Calu3 (cell line): ENCODE measurements at regions not wholly inside any gene's neighbourhood (a gene's known extent, or its start where the extent isn't known, plus 50 kb on each side); places are given as distances from the start of the nearest gene placed in this dataset.

Experiments
- BruUV-seq: library from RNA; stranded (reverse); fragments of 400-500 nt; replicated peaks from 2 replicates; lab custom pipeline; 2021; lab: Mats Ljungman, UMichigan
- CTCF ChIA-PET: fragments of 300-600 bp; sonication (Branson Sonifier 250); formaldehyde crosslinking; loops from one replicate; lab custom pipeline; 2022; ENCODE audit warnings: antibody characterized with exemption; lab: Charles Lee
- DNase-seq: peaks from one replicate; pipeline ENCODE4 v3.0.0; 2022
- H3K27ac Mint-ChIP-seq: one replicate; pipeline ENCODE4 v1.8.0; 2022; ENCODE audit warnings: mixed read lengths; ENCODE audit not compliant: unreplicated experiment
- H3K27me3 Mint-ChIP-seq: one replicate; pipeline ENCODE4 v1.8.0; 2022; ENCODE audit warnings: mixed read lengths; ENCODE audit not compliant: unreplicated experiment
- H3K36me3 Mint-ChIP-seq: one replicate; pipeline ENCODE4 v1.8.0; 2022; ENCODE audit warnings: mild to moderate bottlenecking, moderate library complexity, mixed read lengths; ENCODE audit not compliant: insufficient read depth, unreplicated experiment
- H3K4me1 Mint-ChIP-seq: one replicate; pipeline ENCODE4 v1.8.0; 2022; ENCODE audit warnings: mild to moderate bottlenecking, low read depth, mixed read lengths; ENCODE audit not compliant: unreplicated experiment
- H3K4me3 Mint-ChIP-seq: one replicate; pipeline ENCODE4 v1.8.0; 2022; ENCODE audit warnings: mild to moderate bottlenecking, low read depth, moderate library complexity, mixed read lengths; ENCODE audit not compliant: unreplicated experiment
- H3K9me3 Mint-ChIP-seq: one replicate; pipeline ENCODE4 v1.8.0; 2022; ENCODE audit warnings: low read depth, mixed read lengths; ENCODE audit not compliant: unreplicated experiment
- intact Hi-C: fragments of 100-400 bp; cut with micrococcal nuclease; formaldehyde crosslinking; loops from one replicate; pipeline ENCODE4 v1.10.0; 2022; ENCODE audit not compliant: unreplicated experiment
- TF ChIP-seq, protein P1 (sequence below): fragments of 200-600 bp; IDR thresholded peaks from one replicate; pipeline ENCODE4 v1.8.0; 2022; ENCODE audit warnings: antibody characterized with exemption; ENCODE audit not compliant: unreplicated experiment

DNA sequence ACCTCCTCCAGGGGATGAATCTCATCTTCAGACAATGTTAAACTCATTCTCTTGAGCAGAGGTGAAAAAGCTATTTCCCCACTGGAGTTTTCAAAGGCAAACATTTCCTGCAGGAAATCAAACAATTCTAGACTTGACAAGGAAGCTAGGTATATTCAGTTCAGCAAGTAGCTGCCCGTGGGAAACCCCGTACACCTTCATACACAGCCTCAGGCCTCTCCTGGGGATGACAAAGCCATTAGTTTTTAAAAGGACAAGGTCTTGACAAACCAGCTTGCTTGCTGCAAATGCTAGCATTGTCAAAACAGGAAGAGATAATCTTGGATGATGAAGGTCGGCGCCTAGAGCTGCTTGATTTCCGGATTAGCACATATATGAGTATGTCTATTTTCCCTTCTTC lies 1630.8 kb upstream of the TENM4 start:
- intact Hi-C loops, result no loop called here
- CTCF ChIA-PET, result no interaction called here
- BruUV-seq, result no TSS peak
- no peaks in the 10 kb centered on the region for H3K4me1 Mint-ChIP-seq
- TF ChIP-seq, protein P1, sequence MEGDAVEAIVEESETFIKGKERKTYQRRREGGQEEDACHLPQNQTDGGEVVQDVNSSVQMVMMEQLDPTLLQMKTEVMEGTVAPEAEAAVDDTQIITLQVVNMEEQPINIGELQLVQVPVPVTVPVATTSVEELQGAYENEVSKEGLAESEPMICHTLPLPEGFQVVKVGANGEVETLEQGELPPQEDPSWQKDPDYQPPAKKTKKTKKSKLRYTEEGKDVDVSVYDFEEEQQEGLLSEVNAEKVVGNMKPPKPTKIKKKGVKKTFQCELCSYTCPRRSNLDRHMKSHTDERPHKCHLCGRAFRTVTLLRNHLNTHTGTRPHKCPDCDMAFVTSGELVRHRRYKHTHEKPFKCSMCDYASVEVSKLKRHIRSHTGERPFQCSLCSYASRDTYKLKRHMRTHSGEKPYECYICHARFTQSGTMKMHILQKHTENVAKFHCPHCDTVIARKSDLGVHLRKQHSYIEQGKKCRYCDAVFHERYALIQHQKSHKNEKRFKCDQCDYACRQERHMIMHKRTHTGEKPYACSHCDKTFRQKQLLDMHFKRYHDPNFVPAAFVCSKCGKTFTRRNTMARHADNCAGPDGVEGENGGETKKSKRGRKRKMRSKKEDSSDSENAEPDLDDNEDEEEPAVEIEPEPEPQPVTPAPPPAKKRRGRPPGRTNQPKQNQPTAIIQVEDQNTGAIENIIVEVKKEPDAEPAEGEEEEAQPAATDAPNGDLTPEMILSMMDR, result no peak
- no peak overlapping the region for H3K4me3 Mint-ChIP-seq
- no peaks in the 10 kb centered on the region for H3K36me3 Mint-ChIP-seq
- no peak for DNase-seq
- H3K27me3 Mint-ChIP-seq, result no peaks in the 10 kb centered on the region
- no peak overlapping the region for H3K27ac Mint-ChIP-seq
- peaks cover 4% of the 10 kb centered on the region for H3K9me3 Mint-ChIP-seq

DNA sequence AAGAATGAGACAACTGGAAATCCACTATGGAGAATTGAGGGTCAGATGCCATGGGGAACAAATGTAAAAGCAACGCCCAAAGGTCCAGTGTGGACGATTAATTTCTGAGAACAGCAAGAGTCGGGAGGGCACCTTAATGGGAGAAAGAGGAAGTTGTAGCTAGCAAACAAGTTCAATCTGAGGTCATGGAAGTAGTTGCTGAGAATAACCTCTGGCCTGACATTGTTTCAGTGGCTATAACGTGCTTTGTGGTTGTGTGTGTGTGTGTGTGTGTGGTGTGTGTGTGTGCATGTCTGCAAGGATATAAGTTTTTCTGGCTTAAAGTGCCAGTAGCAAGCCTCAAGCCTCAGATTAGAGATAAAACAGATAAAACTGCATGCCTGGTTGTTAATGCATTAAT lies 1630.1 kb upstream of the TENM4 start:
- BruUV-seq, result no TSS peak
- H3K36me3 Mint-ChIP-seq, result no peaks in the 10 kb centered on the region

DNA sequence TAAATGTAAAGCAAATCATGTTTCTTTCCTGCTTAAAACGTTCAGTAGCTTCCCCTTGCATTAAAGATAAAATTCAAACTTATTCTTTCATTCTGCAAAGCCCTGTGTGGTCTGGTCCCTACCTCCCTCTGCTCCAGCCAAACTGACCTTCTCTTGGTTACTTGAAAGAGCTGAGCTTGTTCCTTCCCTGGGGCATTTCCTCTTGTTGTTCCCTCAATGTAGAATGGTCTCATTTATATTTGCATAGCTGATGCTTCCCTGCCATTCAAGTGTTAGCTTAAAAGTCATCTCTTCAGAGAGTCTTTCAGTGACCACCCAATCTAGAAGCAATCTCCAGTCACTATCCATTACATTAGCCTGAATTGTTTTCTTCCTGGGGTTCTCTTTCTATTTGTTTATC lies 1618.5 kb upstream of the TENM4 start:
- H3K4me3 Mint-ChIP-seq, result no peak overlapping the region
- peaks cover 2% of the 10 kb centered on the region for H3K9me3 Mint-ChIP-seq
- TF ChIP-seq, protein P1, result no peak
- intact Hi-C loops, result no loop called here
- H3K27me3 Mint-ChIP-seq, result no peaks in the 10 kb centered on the region
- H3K4me1 Mint-ChIP-seq, result no peaks in the 10 kb centered on the region
- no peaks in the 10 kb centered on the region for H3K36me3 Mint-ChIP-seq
- BruUV-seq, result no TSS peak
- no peak overlapping the region for H3K27ac Mint-ChIP-seq
- DNase-seq, result no peak
- CTCF ChIA-PET, result no interaction called here

More for the DNA sequence above, 1630.1 kb upstream of the TENM4 start:
- Mint-ChIP-seq H3K27me3 (no peaks in the 10 kb centered on the region), H3K9me3 (peaks cover 4% of the 10 kb centered on the region), H3K4me1 (no peaks in the 10 kb centered on the region), H3K27ac (no peak overlapping the region), H3K4me3 (no peak overlapping the region)
- no peak for DNase-seq
- CTCF ChIA-PET, result no interaction called here
- intact Hi-C loops, result no loop called here
- TF ChIP-seq, protein P1, result no peak

DNA sequence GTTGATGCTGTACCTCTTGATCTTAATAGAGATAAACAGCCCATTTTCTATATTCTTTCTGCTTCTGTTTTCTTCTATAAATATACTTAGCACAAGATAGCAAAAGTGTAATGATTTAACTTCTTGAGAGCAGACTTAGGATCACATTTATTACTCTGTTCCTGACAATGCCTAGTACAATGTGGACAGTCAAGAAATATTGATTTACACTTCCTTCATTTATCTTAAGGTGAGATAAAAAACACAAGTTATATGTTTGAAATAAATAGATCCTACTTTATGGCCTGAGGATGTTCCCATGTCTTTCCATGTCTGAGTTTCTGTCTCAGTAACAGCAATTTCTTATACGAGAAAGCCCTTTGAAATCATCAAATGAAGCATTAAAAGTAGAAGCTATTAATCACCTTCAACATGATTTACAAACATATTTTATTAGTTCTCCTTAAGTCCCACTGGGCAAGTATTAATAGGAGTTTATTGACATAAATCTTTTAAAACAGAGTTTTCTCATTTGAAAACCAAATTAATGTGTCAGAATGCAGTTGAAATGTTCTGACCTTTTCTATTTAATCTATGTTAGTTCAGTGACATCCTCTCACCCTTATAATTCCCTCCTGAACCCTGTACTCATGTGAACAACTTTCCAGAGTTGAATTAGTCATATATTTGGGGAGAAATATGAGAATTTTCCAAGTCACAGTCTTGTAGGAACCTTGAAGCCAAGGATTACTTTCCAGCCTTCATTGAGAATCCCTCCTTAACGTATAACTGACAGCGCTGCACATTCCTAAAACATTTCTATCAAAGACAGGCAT lies 1611.7 kb upstream of the TENM4 start:
- no peak overlapping the region for H3K27ac Mint-ChIP-seq
- H3K4me3 Mint-ChIP-seq, result no peak overlapping the region
- no peaks in the 10 kb centered on the region for H3K36me3 Mint-ChIP-seq
- CTCF ChIA-PET, result no interaction called here
- intact Hi-C loops, result no loop called here
- BruUV-seq, result no TSS peak
- TF ChIP-seq, protein P1, result no peak
- no peaks in the 10 kb centered on the region for H3K4me1 Mint-ChIP-seq
- H3K9me3 Mint-ChIP-seq, result no peaks in the 10 kb centered on the region
- no peaks in the 10 kb centered on the region for H3K27me3 Mint-ChIP-seq
- DNase-seq, result no peak
